ENCODE measurements at regions not wholly inside any gene's neighbourhood (a gene's known extent, or its start where the extent isn't known, plus 50 kb on each side); places are given as distances from the start of the nearest gene placed in this dataset.

DNA sequence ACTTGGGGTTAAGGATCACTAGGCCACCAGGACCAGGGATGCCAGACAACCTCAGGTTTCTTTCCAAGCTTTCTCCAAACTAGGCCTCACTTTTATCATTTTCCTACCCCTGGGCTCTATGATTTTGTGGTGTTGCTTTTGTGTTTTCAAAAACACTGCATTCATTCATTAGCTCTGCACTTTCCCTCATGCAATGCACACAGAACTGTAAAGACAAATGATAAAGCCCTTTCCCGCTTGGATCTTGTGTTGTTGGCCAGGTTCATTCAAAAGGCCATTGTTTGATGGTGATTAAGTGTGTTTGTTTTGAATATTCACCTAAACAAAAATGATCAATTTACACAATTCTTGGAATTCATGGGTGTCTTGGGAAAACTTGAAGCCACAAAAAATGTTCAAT is 210.7 kb upstream of the TNP1 start:
- WGBS, 2 donors: 85 to 93% methylated on average over 1 of the region's 1 CpG
- TF ChIP-seq, protein P1, sequence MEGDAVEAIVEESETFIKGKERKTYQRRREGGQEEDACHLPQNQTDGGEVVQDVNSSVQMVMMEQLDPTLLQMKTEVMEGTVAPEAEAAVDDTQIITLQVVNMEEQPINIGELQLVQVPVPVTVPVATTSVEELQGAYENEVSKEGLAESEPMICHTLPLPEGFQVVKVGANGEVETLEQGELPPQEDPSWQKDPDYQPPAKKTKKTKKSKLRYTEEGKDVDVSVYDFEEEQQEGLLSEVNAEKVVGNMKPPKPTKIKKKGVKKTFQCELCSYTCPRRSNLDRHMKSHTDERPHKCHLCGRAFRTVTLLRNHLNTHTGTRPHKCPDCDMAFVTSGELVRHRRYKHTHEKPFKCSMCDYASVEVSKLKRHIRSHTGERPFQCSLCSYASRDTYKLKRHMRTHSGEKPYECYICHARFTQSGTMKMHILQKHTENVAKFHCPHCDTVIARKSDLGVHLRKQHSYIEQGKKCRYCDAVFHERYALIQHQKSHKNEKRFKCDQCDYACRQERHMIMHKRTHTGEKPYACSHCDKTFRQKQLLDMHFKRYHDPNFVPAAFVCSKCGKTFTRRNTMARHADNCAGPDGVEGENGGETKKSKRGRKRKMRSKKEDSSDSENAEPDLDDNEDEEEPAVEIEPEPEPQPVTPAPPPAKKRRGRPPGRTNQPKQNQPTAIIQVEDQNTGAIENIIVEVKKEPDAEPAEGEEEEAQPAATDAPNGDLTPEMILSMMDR (IDR thresholded peaks at IDR 0.05): no peak
- TF ChIP-seq POLR2A (IDR thresholded peaks at IDR 0.05): no peak
- H3K9me3 ChIP-seq: no peaks in the 10 kb centered on the region

DNA sequence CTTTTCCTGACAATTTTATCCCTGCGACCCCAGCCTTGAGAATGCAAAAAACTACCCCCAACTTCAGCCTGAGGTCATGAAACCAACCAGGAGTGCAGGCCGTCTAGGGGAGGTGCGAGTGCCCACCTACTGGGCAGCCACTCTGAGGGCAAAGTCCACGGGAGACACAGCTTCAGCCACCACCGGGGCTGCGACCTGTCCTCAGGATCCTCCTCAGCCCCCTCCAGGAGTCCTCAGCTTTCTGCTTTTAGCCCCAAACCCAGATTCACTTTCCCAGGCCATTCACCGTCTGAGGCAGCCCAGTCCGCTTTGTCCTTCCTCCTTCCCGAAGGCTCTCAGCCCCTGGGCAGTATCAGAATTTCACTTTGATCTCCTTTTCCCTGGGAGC is 210.2 kb upstream of the TNP1 start:
- DNase-seq: no peak
- WGBS, 2 donors: 91% methylated on average over 9 of the region's 9 CpGs
- no peak for TF ChIP-seq POLR2A (IDR thresholded peaks at IDR 0.05)
- TF ChIP-seq, protein P1 (IDR thresholded peaks at IDR 0.05): no peak
- H3K4me1 ChIP-seq: peaks cover 4% of the 10 kb centered on the region
- no peaks in the 10 kb centered on the region for H3K9me3 ChIP-seq
- H3K27me3 ChIP-seq: no peaks in the 10 kb centered on the region
- H3K4me3 ChIP-seq: no peak overlapping the region
- no peaks in the 10 kb centered on the region for H3K36me3 ChIP-seq (ENCODE audit: low read depth, missing control alignments)
- no peak overlapping the region for H3K27ac ChIP-seq
- intact Hi-C loops (cut with DNase I; ENCODE audit: low total_unique reads): no loop called here

More for the DNA sequence above, 210.7 kb upstream of the TNP1 start:
- intact Hi-C loops (cut with DNase I; ENCODE audit: low total_unique reads): no loop called here
- Histone ChIP-seq H3K27me3 (no peaks in the 10 kb centered on the region), H3K36me3 (ENCODE audit: low read depth, missing control alignments) (no peaks in the 10 kb centered on the region), H3K4me1 (peaks cover 7% of the 10 kb centered on the region), H3K27ac (no peak overlapping the region), H3K4me3 (no peak overlapping the region)
- no peak for DNase-seq

DNA sequence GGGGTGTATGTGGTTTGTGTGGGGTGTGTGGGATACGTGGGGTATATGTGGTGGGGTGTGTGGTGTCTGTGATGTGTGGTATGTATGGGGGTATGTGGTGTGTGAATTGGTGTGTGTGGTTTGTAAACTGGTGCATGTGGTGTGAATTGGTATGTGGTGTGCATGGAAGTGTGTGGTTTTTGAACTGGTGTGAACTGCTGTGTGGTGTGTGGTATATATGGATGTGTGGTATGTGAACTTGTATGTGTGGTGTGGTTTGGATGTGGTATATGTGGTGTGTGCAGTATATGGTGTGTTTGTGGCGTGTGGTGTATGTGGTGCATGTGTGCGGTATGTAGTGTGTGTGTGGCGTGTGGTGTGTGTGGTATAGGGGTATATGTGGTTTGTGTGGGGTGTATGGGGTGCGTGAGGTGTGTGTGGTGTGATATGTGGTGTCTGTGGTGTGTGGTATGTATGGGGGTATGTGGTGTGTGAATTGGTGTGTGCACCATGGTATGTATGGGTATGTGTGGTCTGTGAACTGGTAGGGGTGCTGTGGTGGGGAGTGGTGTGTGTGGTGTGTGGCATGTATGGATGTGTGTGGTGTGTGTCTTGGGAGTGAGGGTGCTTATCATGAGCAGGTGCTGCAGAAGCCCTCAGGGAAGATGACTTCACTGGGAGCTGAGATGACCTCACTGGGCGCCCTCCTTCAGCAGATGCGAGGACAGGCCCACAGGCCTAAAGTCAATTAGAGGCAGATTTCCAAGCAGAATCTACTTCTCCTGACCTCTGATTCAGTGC is 209.6 kb upstream of the TNP1 start:
- Histone ChIP-seq H3K27me3 (no peaks in the 10 kb centered on the region), H3K9me3 (no peaks in the 10 kb centered on the region), H3K36me3 (ENCODE audit: low read depth, missing control alignments) (no peaks in the 10 kb centered on the region), H3K4me1 (no peaks in the 10 kb centered on the region), H3K27ac (no peak overlapping the region), H3K4me3 (no peak overlapping the region)
- 90 to 95% methylated on average over 7 of the region's 7 CpGs for WGBS, 2 donors
- TF ChIP-seq, protein P1 (IDR thresholded peaks at IDR 0.05): no peak
- no peak for TF ChIP-seq POLR2A (IDR thresholded peaks at IDR 0.05)
- intact Hi-C loops (cut with DNase I; ENCODE audit: low total_unique reads): no loop called here
- no peak for DNase-seq

DNA sequence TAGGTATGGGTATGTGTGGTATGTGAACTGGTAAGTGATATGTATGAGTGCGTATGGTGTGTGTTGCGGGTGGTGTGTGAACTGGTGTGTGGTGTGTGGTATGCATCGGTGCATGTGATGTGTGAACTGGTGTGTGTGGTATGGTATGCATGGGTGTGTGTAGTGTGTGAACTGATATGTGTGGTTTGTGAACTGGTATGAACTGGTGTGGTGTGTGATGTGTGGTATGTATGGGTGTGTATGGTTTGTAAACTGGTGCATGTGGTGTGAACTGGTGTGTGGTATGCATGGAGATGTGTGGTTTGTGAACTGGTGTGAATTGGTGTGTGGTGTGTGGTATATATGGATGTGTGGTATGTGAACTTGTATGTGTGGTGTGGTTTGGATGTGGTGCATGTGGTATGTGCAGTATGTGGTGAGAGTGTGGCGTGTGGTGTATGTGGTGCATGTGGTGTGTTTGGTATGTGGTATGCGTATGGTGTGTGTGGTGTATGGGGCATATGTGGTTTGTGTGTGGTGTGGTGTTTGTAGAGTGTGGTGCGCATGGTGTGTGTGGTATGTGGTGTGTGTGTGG is 208.9 kb upstream of the TNP1 start:
- Histone ChIP-seq H3K9me3 (no peaks in the 10 kb centered on the region), H3K27me3 (no peaks in the 10 kb centered on the region), H3K4me3 (no peak overlapping the region), H3K36me3 (ENCODE audit: low read depth, missing control alignments) (no peaks in the 10 kb centered on the region), H3K4me1 (no peaks in the 10 kb centered on the region), H3K27ac (no peak overlapping the region)
- intact Hi-C loops (cut with DNase I; ENCODE audit: low total_unique reads): no loop called here
- TF ChIP-seq POLR2A (IDR thresholded peaks at IDR 0.05): no peak
- TF ChIP-seq, protein P1 (IDR thresholded peaks at IDR 0.05): no peak
- no peak for DNase-seq
- 91 to 97% methylated on average over 6 of the region's 6 CpGs for WGBS, 2 donors

DNA sequence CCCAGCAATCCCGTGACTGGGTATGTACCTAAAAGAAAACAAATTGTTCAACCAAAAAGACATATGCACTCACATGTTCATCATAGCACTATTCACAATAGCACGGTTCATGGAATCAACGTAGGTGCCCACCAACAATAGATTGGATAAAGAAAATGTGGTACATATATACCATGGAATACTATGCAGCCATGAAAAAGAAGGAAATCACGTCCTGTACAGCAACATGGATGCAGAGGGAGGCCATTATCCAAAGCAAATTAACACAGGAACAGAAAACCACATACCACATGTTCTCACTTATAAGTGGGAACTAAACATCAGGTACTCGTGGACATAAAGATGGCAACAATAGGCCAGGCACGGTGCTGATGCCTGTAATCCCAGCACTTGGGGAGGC is 207.9 kb upstream of the TNP1 start:
- no peaks in the 10 kb centered on the region for H3K36me3 ChIP-seq (ENCODE audit: low read depth, missing control alignments)
- intact Hi-C loops (cut with DNase I; ENCODE audit: low total_unique reads): no loop called here
- DNase-seq: no peak
- no peak overlapping the region for H3K4me3 ChIP-seq
- H3K4me1 ChIP-seq: no peaks in the 10 kb centered on the region
- H3K27ac ChIP-seq: no peak overlapping the region
- H3K9me3 ChIP-seq: no peaks in the 10 kb centered on the region
- no peaks in the 10 kb centered on the region for H3K27me3 ChIP-seq
- TF ChIP-seq, protein P1 (IDR thresholded peaks at IDR 0.05): no peak
- TF ChIP-seq POLR2A (IDR thresholded peaks at IDR 0.05): no peak
- 92 to 96% methylated on average over 6 of the region's 6 CpGs for WGBS, 2 donors

Data from testis (tissue), 2 donors.